Keratinocyte (primary cell): ENCODE measurements at regions not wholly inside any gene's neighbourhood (a gene's known extent, or its start where the extent isn't known, plus 50 kb on each side); places are given as distances from the start of the nearest gene placed in this dataset.

Experiments
- DNase-seq: peaks from one replicate; pipeline ENCODE4 v3.0.0-alpha.2; 2011; ENCODE audit warnings: low read depth, missing footprints, low spot score
- FAIRE-seq: peaks from 2 replicates; lab custom pipeline; 2011; peaks lifted over from hg19 to GRCh38; lab: Jason Lieb, UNC
- H2AFZ ChIP-seq: 2 replicates; pipeline ENCODE4 v1.6.0; 2012; ENCODE audit warnings: low read length, control low read depth, inconsistent platforms; ENCODE audit not compliant: control insufficient read depth
- H3K27ac ChIP-seq: 2 replicates; pipeline ENCODE4 v1.5.1; 2011; ENCODE audit warnings: low read length; ENCODE audit not compliant: control insufficient read depth, insufficient read depth
- H3K27me3 ChIP-seq: 3 replicates; pipeline ENCODE4 v1.6.0; 2011; ENCODE audit warnings: low read length; ENCODE audit not compliant: control insufficient read depth, insufficient read depth; ENCODE audit errors: extremely low read depth
- H3K36me3 ChIP-seq, 2 experiments: 2 replicates in 1 of 2; 3 replicates in 1 of 2; pipeline ENCODE4 v1.5.1; 2011; ENCODE audit warnings: low read length in 2 of 2, mild to moderate bottlenecking in 1 of 2; ENCODE audit not compliant: control insufficient read depth in 2 of 2, insufficient read depth in 2 of 2; ENCODE audit errors: extremely low read depth in 1 of 2
- H3K4me1 ChIP-seq: 3 replicates; pipeline ENCODE4 v1.5.1; 2011; ENCODE audit warnings: low read length; ENCODE audit not compliant: control insufficient read depth, insufficient read depth; ENCODE audit errors: extremely low read depth
- H3K4me2 ChIP-seq: 3 replicates; pipeline ENCODE4 v1.6.0; 2011; ENCODE audit warnings: low read depth, low read length; ENCODE audit not compliant: control insufficient read depth, insufficient read depth; ENCODE audit errors: extremely low read depth
- H3K4me3 ChIP-seq, 3 experiments: fragments of 200-600 bp in 1 of 3; sonication (generic) in 1 of 3; 2 replicates in 2 of 3; 3 replicates in 1 of 3; pipeline ENCODE4 v1.5.1; 2011 to 2016; ENCODE audit warnings: low read length in 3 of 3, mild to moderate bottlenecking in 3 of 3, control low read depth in 2 of 3, inconsistent platforms in 1 of 3, low read depth in 1 of 3, mixed read lengths in 1 of 3, mixed run types in 1 of 3, moderate library complexity in 1 of 3; ENCODE audit not compliant: control insufficient read depth in 2 of 3, insufficient read depth in 2 of 3; ENCODE audit errors: extremely low read depth in 1 of 3
- H3K79me2 ChIP-seq: 2 replicates; pipeline ENCODE4 v1.6.0; 2012; ENCODE audit warnings: low read length; ENCODE audit not compliant: control insufficient read depth, insufficient read depth
- H3K9ac ChIP-seq: 3 replicates; pipeline ENCODE4 v1.6.0; 2011; ENCODE audit warnings: low read length; ENCODE audit not compliant: control insufficient read depth, insufficient read depth; ENCODE audit errors: extremely low read depth
- H3K9me1 ChIP-seq: 3 replicates; pipeline ENCODE4 v1.6.0; 2011; ENCODE audit warnings: low read length; ENCODE audit not compliant: control insufficient read depth, insufficient read depth; ENCODE audit errors: extremely low read depth
- H3K9me3 ChIP-seq: 2 replicates; pipeline ENCODE4 v1.5.1; 2012; ENCODE audit warnings: low read depth, low read length; ENCODE audit not compliant: control insufficient read depth
- H4K20me1 ChIP-seq: 3 replicates; pipeline ENCODE4 v1.6.0; 2011; ENCODE audit warnings: low read length; ENCODE audit not compliant: control insufficient read depth, insufficient read depth; ENCODE audit errors: extremely low read depth
- EZH2 ChIP-seq: IDR thresholded peaks from one replicate; pipeline ENCODE4 v1.6.1; 2012; ENCODE audit warnings: inconsistent platforms, mild to moderate bottlenecking, low read length, moderate library complexity
- dilution Hi-C: fragments of 300-500 bp; cut with MboI; formaldehyde crosslinking; loops from one replicate; pipeline ENCODE4 v1.7.0; 2020; ENCODE audit warnings: low sequenced_read_pairs; ENCODE audit not compliant: extremely low pct_ligation_motif_present
- TF ChIP-seq, protein P1 (sequence below), 3 experiments: IDR thresholded peaks in 1 of 3; conservative IDR thresholded peaks in 1 of 3; optimal IDR thresholded peaks in 1 of 3; 2 replicates in 2 of 3; 3 replicates in 1 of 3; pipeline versions ENCODE3 to v1.5.1; 2011; ENCODE audit warnings: low read length in 3 of 3, mild to moderate bottlenecking in 3 of 3, moderate library complexity in 2 of 3, control low read depth in 1 of 3, inconsistent platforms in 1 of 3; ENCODE audit not compliant: insufficient read depth in 2 of 3; ENCODE audit errors: extremely low read depth in 1 of 3

DNA sequence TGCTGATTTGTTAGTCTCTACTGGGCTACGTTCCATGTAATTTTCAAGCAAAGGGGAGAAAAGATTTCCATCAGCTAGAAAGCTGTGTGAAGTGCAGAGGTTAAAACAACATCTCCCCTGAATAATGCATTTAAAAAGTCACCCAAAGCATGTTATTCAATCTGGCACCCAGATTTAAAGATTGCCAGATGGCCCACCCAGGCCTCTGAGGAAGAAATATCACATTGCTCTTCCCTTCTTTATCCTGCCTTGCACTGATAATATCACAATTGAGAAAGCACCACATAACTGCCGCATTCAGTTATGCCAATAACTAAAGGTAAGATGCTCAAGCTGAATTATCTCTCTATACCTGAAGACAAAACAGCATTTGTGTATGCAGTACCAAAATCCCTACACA, 119.4 kb upstream of the PUM3 start:
- no peak overlapping the region for H3K9ac ChIP-seq
- dilution Hi-C loops = no loop called here
- no peaks in the 10 kb centered on the region for H3K79me2 ChIP-seq
- no peaks in the 10 kb centered on the region for H3K36me3 ChIP-seq
- H3K4me2 ChIP-seq = no peak overlapping the region
- no peak for DNase-seq
- H3K4me3 ChIP-seq = no peak overlapping the region
- H3K9me3 ChIP-seq = no peaks in the 10 kb centered on the region
- no peaks in the 10 kb centered on the region for H3K27me3 ChIP-seq
- no peak for FAIRE-seq
- no peak overlapping the region for H3K27ac ChIP-seq
- no peaks in the 10 kb centered on the region for H4K20me1 ChIP-seq
- no peaks in the 10 kb centered on the region for H3K4me1 ChIP-seq
- H2AFZ ChIP-seq = no peak overlapping the region
- no peak for TF ChIP-seq EZH2
- TF ChIP-seq, protein P1, sequence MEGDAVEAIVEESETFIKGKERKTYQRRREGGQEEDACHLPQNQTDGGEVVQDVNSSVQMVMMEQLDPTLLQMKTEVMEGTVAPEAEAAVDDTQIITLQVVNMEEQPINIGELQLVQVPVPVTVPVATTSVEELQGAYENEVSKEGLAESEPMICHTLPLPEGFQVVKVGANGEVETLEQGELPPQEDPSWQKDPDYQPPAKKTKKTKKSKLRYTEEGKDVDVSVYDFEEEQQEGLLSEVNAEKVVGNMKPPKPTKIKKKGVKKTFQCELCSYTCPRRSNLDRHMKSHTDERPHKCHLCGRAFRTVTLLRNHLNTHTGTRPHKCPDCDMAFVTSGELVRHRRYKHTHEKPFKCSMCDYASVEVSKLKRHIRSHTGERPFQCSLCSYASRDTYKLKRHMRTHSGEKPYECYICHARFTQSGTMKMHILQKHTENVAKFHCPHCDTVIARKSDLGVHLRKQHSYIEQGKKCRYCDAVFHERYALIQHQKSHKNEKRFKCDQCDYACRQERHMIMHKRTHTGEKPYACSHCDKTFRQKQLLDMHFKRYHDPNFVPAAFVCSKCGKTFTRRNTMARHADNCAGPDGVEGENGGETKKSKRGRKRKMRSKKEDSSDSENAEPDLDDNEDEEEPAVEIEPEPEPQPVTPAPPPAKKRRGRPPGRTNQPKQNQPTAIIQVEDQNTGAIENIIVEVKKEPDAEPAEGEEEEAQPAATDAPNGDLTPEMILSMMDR (optimal IDR thresholded peaks at IDR 0.05 in 1 of 3, IDR thresholded peaks at IDR 0.05 in 1 of 3, conservative IDR thresholded peaks at IDR 0.05 in 1 of 3; ENCODE audit: extremely low read depth in 1 of 3, insufficient read depth in 2 of 3, low read length in 3 of 3) = no peak
- H3K9me1 ChIP-seq = no peaks in the 10 kb centered on the region

DNA sequence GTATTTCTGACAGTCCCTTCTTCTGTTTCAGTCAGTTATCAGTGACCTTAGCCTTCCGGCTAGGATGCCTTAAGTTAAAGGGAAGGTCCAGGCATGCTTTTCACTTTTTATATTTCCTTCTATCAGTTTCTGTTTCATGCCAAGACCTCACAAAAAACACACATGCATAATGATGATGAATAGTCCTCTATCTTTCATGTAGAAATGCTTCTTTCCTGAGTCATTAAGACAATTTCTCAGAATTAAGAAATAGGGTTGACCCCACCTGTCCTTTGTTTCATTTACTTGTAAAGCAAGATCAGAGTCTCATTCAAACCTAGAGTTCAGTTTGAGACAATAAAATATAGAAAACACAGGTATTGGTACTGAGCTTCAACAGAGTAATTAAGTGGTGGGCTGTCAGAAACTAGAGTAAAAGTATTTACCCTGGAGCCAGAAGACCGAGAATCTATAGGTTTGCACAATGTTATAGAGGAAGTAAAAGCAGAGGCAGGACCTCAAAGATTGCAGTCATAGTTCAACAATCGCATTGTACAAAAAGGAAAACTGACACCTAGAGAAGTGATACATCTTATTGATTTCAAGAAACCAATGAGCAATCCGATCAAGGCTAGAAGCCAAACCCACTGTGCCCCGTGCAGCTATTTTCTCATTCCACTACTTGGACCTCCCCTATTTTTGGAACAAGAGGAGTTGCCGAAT, 118.7 kb upstream of the PUM3 start:
- no peaks in the 10 kb centered on the region for H3K9me3 ChIP-seq
- H2AFZ ChIP-seq = no peak overlapping the region
- peak; percentile 11 for DNase-seq
- H3K9ac ChIP-seq = no peak overlapping the region
- no peak for FAIRE-seq
- no peaks in the 10 kb centered on the region for H3K4me1 ChIP-seq
- no peaks in the 10 kb centered on the region for H3K27me3 ChIP-seq
- no peak overlapping the region for H3K4me2 ChIP-seq
- H3K79me2 ChIP-seq = no peaks in the 10 kb centered on the region
- H4K20me1 ChIP-seq = no peaks in the 10 kb centered on the region
- H3K9me1 ChIP-seq = no peaks in the 10 kb centered on the region
- no peak for TF ChIP-seq EZH2
- TF ChIP-seq, protein P1 (optimal IDR thresholded peaks at IDR 0.05 in 1 of 3, IDR thresholded peaks at IDR 0.05 in 1 of 3, conservative IDR thresholded peaks at IDR 0.05 in 1 of 3; ENCODE audit: extremely low read depth in 1 of 3, insufficient read depth in 2 of 3, low read length in 3 of 3) = no peak
- no peak overlapping the region for H3K27ac ChIP-seq
- H3K36me3 ChIP-seq = no peaks in the 10 kb centered on the region
- no peak overlapping the region for H3K4me3 ChIP-seq
- dilution Hi-C loops = no loop called here
